NCI-H524 (cell line): ENCODE measurements at regions not wholly inside any gene's neighbourhood (a gene's known extent, or its start where the extent isn't known, plus 50 kb on each side); places are given as distances from the start of the nearest gene placed in this dataset.
A peak's percentile ranks its signal among the peaks of the same experiment; 100 is the strongest.
"Not testable (repeated sequence)": the region's sequence is repeated elsewhere in the genome, so short reads cannot be mapped to it uniquely, and the experiment has no call there.

Experiments
- DNase-seq, 2 experiments: peaks; one replicate each; lab custom pipeline; 2025; lab: John Stamatoyannopoulos, UW

DNA sequence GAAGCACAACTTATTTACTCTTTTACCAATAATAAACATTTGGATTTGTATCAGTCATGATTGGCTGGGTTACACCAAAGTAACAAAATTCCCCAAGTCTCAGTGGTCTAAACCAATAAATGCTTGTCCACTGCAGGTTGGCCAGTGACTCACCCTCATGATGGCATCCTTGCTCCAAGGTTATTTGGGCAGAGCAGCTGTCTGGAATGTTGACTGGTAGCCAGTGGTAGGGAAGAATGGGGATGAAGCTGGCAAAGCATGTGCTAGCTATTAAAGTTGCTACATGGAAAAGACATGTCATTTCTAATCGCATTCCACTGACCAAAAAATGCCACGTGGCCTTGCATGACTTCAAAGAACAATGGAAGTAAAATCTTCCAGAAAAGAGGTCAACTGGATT, 1168.7 kb upstream of the CELF2 start:
- no peak for DNase-seq

DNA sequence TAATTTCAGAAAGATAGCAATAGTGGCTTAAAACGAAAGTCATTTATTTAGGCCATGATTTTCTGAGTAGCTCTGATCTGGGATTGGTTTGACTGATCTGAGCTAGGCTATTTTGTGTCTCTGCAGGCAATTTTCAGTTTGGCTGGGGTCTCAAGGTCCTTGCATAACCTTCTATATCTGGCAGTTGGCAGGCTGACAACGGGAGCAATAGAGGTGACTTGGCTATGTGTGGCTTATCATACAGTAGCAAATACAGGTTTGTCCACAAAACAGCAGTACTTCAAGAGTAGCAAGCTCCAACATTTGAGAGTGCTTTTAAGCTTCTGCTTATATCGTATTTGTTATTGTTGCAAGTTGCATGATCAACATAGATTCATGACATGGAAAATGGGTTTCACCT, 1167.3 kb upstream of the CELF2 start:
- no peak for DNase-seq

DNA sequence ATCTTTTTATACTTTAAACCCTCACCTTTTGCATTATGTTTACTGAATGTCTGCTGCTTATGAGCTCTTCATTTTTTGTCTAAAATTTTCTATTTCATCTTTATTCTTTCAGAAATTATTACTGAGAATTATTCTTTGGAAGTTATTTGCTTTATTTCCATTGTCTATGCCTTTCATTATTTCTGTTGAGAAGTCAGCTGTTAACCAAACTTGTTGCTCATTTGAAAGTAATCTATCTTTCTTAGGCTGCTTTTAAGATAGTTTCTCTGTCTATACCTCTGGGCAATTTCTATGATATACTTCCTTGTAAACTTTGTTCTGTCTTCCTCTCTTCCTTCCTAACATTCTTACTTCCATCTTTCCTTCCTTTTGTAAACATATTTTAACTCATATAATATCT, 1165.9 kb upstream of the CELF2 start:
- no peak for DNase-seq

DNA sequence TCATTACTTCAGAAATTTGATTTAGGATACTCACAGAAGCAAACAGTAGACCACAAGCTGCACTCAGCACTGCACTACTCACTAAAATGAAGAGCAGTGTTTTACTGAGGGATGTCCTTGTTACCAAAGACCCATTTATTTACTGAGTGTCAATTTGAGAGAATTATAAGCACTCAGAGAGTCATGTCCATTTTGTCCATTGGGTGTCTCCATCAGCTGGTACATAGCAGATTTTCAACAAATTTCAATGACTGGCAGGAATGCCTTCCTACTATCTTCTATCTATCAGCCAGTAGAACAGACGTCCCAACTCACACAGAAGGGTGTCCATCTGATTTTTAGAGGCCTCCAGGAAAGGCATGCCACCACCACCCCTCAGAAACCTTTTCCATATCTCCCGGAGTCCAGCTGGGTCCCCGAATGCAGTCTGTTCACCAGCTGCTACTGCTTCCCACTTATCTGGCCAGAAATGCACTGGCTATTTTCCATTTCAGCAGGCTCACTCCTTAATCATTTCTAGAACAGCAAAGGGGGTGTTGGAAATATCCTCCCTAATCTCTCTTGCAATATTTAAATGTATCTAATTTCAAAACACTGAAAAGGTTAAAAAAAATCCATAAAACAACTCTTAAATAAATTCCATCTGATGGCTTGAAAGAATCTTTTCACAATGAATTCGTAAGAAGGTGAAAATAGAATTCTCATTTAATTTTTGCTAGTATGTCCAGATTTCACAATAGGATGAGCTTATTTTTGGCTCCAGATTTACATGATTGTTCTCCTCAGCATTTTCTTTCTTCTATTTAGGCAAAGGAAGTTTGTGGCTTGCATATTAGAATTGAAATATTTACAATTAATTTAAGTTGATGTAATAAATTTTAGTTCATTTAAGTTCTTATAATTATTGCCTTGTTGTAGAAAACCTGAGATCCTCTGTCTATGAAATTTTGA, 1164.0 kb upstream of the CELF2 start:
- peak in 1 of 2 experiments; percentile 11 for DNase-seq

DNA sequence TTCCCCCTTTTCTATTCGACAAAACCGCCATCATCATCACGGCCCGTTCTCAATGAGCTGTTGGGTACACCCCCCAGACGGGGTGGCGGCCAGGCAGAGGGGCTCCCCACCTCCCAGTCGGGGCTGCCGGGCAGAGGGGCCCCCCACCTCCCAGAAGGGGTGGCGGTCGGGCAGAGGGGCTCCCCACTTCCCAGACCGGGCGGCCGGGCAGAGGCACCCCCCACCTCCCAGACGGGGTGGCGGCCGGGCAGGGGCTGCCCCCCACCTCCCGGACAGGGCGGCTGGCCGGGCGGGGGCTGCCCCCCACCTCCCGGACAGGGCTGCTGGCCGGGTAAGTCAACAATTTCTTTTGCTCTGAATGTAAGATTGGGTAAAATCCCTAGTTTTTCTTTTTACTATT, 1162.2 kb upstream of the CELF2 start:
- not testable (repeated sequence) for DNase-seq

DNA sequence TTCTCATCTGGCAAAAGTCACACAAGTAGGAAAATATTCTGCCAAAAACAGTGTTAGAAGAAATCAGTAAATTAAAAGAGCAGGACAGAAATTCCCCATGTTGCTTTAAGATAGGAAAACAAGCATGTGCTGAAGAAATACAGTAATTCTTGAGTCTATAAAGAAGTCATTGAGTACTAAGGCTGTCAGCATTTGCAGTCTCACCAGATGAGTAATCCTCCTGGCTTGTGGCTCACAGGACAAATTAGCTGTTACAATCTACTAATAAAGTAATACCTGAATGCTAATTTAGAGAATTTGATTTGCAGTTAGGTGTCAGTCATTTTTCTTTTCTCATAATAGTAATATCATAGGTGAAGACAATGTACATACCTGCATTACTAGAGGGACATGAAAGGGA, 1158.9 kb upstream of the CELF2 start:
- DNase-seq = no peak

DNA sequence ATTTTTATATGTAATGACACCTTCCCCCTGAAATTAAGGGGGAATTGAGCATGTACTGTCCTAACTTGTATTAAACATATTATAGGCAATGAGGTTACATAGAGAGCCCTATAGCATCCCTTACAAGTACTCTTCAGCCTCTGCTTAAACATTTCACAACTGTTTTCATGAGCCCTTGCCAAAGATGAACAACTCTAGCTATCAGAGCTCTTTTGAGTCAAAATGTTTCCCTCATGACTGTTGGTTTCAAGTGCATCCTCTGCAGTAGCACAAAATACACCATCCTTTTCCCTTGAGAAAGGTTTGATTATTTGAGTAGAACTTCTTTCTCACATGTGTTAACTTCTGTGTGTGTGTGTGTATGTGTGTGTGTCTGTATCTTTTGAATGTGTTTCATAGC, 1157.6 kb upstream of the CELF2 start:
- no peak for DNase-seq

DNA sequence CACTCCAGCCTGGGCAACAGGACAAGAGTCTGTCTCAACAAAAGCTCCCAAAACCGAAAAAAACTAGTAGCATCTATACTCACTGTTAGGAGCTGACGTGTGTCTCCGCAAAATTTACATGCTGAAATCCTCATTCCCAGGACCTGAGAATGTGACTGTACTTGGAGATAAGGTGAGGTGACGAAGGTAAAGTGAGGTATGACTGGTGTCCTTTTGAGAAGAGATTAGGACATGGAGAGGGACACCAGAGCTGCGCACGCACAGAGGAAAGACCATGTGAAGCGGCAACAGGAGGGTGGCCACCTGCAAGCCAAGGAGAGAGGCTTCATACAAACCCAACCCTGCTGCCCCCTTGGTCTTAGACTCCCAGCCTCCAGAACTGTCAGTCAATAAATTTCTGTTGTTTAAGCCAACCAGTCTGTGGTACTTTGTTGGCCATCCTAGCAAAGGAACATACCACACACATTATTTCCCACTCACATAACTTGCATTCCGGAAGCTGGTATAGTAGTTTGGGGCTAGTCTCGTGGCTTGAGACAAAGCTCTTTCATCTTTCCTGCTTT, 1154.0 kb upstream of the CELF2 start:
- no peak for DNase-seq

DNA sequence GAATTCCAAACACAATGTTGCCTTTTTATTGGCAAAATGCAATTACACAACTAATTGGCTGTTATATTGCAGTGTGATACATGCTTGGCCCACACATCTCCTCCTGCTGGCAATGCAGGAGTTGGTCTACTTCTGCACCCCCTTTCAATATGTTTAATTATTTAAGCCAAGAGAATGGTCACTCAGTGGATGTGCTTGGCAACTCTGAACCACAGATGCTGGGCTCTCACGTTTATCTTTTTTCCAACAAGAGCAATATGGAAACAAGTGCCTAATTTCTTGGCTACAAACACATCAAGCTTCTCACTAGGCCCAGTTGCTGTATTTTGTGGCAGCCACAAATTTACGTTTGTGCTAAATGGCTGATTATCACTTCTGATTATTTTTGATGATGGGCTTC, 1149.2 kb upstream of the CELF2 start:
- no peak for DNase-seq

DNA sequence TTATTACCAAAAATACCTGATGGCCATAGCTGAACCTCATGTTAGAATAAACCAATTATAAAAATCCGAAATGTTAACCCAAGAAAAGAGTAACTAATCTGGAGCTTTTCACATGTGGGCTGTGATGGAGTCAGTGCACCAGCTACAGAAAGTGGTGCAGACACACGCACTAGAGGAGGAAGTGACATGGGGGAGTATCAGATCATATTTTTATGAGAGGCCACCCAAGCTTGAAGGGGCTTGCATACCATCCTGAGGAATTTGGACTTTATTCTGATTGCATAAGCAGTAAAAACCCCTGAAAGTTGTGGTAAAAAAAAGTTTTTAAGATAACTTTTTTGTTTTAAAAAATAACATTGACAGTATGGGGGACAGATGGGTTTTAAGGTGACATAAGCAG, 1148.5 kb upstream of the CELF2 start:
- DNase-seq = no peak

DNA sequence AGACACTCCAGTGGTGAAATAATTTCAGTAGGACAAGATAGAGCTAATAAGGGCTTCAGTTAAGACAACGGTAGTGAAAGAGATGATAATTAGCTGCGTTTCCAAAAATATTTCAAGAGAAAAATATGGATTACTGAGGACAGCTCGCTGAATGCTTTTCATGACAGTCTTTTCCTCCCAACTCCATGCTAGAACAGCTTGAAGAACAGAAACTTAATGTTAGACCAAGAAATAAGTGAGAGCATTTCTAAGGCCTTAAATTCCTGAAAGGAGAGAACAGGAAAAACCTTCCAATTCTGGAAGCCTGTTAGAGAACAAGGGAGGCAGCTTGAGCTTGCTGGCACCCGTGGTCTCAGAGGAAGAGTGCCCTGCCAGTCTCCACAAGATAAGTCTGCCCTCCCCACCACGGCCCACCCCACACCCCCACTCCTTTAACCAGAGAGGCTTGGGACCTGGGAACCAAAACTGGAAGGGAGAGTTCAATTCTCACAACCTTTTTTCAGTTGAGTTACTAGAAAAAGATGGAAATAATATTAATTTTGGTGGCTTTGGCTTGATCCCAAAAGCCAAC, 1148.0 kb upstream of the CELF2 start:
- no peak for DNase-seq

DNA sequence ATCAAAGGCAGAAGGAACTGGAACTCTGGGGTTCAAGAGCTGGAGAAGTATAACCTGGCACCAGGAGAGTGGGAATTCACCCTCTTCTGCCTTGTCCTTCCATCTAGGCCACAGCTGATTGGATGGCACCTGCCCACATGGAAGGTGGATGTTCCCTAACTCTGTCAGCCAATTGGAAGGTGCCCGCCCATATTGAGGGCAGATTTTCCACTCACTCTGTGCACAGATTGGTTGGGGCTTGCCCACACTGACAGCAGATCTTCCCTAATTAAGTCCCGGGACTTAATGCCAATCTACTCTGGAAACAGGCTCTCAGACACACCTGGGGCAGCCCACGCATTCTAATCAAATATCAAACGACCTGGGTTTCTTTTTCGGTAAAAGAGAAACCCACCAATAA, 1142.3 kb upstream of the CELF2 start:
- DNase-seq = no peak

DNA sequence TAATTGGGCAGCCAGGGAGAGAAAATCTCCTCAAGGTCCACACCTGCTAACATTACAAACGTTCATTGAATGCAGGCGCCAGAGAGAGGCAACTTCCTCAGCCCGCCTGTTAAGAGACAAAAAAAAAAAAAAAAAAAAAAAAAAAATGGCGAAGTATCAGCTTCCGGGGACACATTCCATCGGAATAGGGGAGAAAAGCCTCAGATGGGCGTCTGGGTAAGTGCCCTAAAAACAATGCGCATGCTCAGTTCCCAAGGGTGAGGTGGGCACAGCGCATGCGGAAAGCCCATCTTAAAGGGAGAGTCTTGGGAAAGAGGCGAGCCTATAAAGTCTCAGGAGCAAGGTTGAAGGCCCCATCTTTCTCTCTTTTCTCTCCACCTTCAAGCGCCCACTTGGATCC, 1139.7 kb upstream of the CELF2 start:
- DNase-seq = no peak

DNA sequence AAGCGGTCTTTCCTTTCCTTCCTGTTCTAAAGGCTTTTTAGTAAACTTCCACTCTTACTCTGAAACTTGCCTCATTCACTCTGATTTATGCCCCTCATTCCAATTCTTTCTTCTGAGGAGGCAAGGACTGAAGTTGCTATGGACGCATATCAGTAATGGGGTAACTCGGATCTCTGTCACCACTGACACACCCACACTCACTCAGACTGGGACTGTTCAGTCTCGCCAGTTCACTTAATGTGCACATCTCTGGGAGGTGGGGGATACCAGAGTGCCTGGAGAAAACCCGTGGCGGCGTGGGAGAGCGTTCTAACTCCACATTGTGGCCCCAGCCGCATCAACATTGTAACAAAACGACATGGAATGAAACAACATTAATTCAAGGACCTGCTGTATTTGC, 1139.3 kb upstream of the CELF2 start:
- no peak for DNase-seq

DNA sequence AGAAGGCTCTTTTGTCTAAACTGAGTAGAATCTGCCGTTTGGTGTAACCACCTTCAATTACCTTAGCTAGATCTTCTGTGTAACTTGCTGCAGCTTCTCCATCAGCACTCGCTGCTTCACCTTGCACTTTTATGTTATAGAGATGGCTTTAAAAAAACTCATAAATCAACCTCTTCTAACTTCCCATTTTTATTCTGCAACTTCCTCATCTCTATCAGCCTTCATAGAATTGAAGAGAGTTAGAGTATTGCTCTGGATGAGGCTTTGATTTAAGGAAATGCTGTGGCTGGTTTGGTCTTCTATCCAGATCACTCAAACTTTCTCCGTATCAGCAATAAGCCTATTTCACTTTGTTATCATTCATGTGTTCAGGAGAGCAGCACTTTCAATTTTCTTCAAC, 1131.9 kb upstream of the CELF2 start:
- DNase-seq = no peak

DNA sequence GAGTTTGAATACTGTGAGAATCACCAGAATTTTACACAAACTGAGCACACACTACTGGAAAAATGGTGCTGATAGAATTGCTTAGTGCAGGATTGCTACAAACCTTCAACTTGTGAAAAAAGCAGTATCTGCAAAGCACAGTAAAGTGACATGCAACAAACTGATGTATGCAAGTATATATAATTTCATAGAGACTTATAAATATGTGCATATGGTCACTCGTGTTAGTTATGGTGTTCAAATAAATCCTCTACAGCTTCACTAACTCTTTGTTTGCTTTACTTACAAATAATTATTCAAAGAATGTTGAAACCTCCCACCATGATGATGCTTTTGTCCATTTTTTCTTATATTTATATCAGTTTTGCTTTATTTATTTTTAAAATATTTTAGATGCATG, 1130.9 kb upstream of the CELF2 start:
- DNase-seq = no peak

DNA sequence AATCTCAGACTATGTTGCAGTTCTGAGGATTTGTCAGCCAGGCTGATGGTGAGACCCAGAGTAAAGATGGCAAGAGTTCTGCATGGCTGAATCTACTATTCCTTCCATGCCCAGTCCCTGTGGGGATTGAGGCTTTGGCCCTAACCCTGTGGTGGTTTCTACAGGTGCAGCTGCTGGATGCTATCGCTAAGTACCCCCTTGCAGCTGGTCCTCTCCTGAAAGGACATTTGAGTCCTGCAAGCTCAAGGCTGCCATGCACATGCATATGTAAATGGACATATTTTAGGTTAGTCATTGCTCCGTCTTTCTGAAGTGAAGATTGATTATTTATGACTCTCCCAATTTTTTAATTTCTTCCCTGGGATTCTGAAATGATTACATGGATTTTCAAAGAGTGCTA, 1122.2 kb upstream of the CELF2 start:
- no peak for DNase-seq

DNA sequence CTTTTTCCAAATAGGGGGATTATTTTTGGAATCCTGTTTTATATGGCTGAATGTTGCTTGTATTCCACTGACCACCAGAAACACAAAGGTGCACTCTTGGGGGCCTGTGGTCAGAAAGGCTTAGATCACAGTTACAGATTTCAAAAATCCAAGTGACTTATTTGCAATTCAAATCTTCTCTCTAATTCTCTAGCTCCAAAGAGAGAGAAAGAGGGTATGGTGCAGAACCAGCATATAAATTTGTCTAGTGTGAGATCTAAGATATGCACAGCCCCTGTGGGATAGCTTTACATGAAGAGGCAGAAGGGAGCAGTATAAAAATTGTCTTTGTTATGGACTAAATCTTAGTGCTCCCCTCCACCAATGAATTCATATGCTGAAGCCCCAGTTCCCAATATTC, 1121.7 kb upstream of the CELF2 start:
- no peak for DNase-seq

DNA sequence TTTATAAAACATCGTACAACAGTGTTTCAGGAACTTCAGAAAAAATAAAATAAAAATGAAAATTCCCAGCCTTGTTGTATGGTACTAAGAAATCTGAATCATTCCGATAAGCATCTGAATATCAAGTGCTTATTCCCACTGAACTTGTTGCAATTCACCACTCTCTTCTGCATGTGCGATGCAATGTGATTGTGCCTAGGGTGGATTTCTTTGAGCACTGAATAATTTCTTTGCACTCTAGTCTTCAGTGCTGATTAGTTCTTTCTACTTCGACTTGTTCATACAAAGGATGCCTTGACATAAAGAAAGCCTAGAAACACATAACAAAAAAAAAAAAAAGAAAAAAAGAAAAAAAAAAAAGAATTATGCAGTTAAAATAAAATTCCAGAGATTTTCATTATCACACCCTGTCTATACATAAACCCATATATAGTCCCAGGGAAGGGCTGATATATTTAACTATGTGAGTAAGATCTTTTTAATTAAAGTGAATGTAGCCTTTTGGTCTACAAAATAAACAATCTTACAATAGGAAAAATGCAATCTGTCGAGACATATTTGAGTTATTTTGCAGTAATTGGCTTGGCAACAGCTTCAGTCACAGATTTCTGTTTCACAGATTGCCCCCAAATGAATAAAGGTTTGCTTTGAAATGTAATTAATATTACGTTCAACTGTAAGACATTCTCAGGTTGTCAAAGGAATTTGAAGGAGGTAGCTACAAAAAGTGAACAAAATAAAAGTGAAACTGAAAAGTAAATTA, 1118.9 kb upstream of the CELF2 start:
- no peak for DNase-seq

DNA sequence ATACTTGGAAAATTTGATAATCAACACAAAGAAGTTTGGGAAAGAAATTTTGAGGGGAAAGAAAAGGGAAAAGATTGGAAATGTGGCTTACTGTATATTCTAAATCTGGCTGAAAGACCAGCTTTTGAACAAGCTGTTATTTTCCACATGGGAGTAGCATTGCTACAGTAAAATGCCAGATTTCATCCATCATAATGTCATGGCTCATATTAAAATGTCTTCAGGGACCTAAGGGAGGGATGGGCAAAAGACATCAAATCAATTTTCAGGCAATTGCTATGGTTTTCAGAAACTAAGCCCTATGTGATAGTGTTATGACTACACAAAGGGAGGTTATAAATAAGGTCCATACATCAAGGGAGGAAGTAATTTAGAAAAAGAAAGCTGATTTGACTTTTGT, 1116.9 kb upstream of the CELF2 start:
- no peak for DNase-seq

DNA sequence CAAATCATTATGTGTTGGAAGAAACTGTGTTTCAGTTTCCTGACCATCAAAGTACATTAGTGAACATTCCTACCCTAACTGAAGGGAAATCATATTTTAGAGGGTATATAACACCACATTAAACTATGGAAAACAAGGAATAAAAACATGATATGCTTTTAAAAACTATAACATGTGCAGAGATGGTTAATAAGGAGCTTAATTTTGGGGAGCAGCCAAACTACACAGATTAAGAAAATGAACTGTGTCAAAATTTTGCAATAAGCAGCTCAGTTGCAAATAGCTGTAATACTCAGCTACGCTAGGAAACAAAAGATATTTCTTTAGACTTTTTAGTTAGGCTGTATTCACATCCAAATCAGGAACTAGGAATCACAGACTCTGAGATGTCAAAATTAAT, 1115.7 kb upstream of the CELF2 start:
- DNase-seq = no peak

DNA sequence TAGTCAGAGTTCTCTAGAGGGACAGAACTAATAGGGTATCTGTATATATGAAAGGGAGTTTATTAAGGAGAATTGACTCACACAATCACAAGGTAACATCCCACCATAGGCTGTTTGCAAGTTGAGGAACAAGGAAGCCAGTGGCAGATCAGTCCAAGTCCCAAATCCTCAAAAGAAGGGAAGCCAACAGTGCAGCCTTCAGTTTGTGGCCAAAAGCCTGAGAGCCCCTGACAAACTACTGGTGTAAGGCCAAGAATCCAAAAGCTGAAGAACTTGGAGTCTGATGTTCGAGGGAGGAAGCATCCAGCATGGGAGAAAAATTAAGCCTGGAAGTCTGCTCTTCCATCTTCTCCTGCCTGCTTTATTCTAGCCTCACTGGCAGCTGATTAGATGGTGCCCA, 1107.2 kb upstream of the CELF2 start:
- DNase-seq = no peak

DNA sequence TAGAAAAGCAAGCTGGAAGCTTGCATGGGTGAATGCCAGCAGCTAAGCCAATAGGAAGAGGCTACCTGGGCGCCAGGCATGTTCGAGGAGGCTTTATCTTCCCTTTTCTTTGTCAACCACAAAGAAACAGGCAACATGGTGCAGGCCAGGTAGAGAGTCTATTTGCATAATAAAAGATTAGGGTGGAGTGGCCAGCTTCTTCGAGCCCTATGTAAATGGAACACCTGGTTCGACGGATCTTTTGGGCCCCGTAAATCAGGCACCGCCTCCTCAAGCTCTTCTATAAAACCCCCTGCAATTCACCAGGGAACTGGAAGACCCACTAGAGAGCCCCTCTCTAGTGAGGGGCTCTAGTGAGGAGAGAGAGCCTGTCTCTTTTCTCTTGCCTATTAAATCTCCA, 1106.2 kb upstream of the CELF2 start:
- DNase-seq = no peak
